ENCODE measurements at regions not wholly inside any gene's neighbourhood (a gene's known extent, or its start where the extent isn't known, plus 50 kb on each side); places are given as distances from the start of the nearest gene placed in this dataset.

- Histone ChIP-seq H2BK15ac (ENCODE audit: low read depth, low read length) (no peak overlapping the region), H3K27ac (ENCODE audit: insufficient read length, low read depth, low read length) (no peak overlapping the region), H3K23me2 (ENCODE audit: insufficient read length, low read depth, low read length, poor library complexity, severe bottlenecking) (no peaks in the 10 kb centered on the region), H3K4ac (ENCODE audit: low read depth, low read length) (no peak overlapping the region), H3K79me2 (ENCODE audit: insufficient read depth, low read length) (no peaks in the 10 kb centered on the region), H2AFZ (ENCODE audit: low read length) (no peak overlapping the region), H3T11ph (ENCODE audit: low read length) (no peak overlapping the region), H4K8ac (replicated peaks; ENCODE audit: insufficient read length, low read depth, low read length) (no peak overlapping the region), H2AK5ac (ENCODE audit: insufficient read length, low read length) (no peak overlapping the region), H4K5ac (ENCODE audit: insufficient read length, low read depth, low read length) (no peak overlapping the region), H3K14ac (ENCODE audit: insufficient read depth, low read length) (no peak overlapping the region), H3K18ac (ENCODE audit: insufficient read length, low read depth, low read length) (no peak overlapping the region), H4K91ac (ENCODE audit: insufficient read length, low read depth, low read length) (no peak overlapping the region), H3K27me3 (ENCODE audit: insufficient read depth, low read length) (no peaks in the 10 kb centered on the region), H2BK20ac (ENCODE audit: low read depth, low read length, poor library complexity, severe bottlenecking) (no peak overlapping the region), H3K4me2 (ENCODE audit: insufficient read depth, insufficient read length, low read length) (no peak overlapping the region), H2BK120ac (ENCODE audit: low read depth, low read length, poor library complexity, severe bottlenecking) (no peak overlapping the region), H3K9me3 (ENCODE audit: control insufficient read depth, low read depth, low read length) (no peaks in the 10 kb centered on the region), H3K4me1 (ENCODE audit: insufficient read depth, low read length) (no peaks in the 10 kb centered on the region; the same call in 1 of the 2 replicates), H2BK5ac (ENCODE audit: insufficient read length, low read length) (no peak overlapping the region), H4K20me1 (ENCODE audit: control insufficient read depth, insufficient read depth, insufficient read length) (no peaks in the 10 kb centered on the region), H3K23ac (ENCODE audit: insufficient read length, low read depth, low read length) (no peak overlapping the region), H3K56ac (ENCODE audit: insufficient read length, low read depth, low read length) (no peak overlapping the region), H2BK12ac (ENCODE audit: insufficient read length, low read depth, low read length) (no peak overlapping the region), H3K9ac (ENCODE audit: extremely low read depth, insufficient read length, low read length) (no peak overlapping the region), H3K79me1 (ENCODE audit: insufficient read depth, low read depth, low read length, poor library complexity, severe bottlenecking) (no peaks in the 10 kb centered on the region)
- Mint-ChIP-seq H3K4me3 (no peak overlapping the region), H3K4me1 (peaks cover 3 to 5% of the 10 kb centered on the region in 2 experiments; a peak in 1 of 4 replicates), H3K36me3 (ENCODE audit: insufficient read depth in 1 of 3, low read depth in 3 of 3) (no peaks in the 10 kb centered on the region; a peak in 1 of 7 replicates), H3K27ac (no peak overlapping the region), H3K27me3 (ENCODE audit: low read depth) (no peaks in the 10 kb centered on the region), H3K9me3 (no peaks in the 10 kb centered on the region)
- no peak for TF ChIP-seq CTCF (conservative IDR thresholded peaks at IDR 0.05)
- no peak for DNase-seq
- WGBS (ENCODE audit: extremely low coverage, insufficient read length, low lambda C conversion rate): no CpG with 5 or more reads among the region's 1 CpG
These were observed 285.0 kb upstream of the ATP2B1 start for GRCh38 chr12:89993632-89994031.

Data from H9 (cell line).